A673 (cell line): ENCODE measurements at regions not wholly inside any gene's neighbourhood (a gene's known extent, or its start where the extent isn't known, plus 50 kb on each side); places are given as distances from the start of the nearest gene placed in this dataset.

Experiments
- BruUV-seq: library from RNA; stranded (reverse); fragments of 400-500 nt; replicated peaks from 2 replicates; lab custom pipeline; 2021; lab: Mats Ljungman, UMichigan
- CTCF ChIA-PET: fragments of 300-600 bp; sonication (Branson Sonifier 250); formaldehyde crosslinking; loops from one replicate; lab custom pipeline; 2022; ENCODE audit warnings: antibody characterized with exemption; lab: Charles Lee
- POLR2A ChIA-PET: fragments of 300-600 bp; sonication (Branson Sonifier 250); formaldehyde crosslinking; loops from one replicate; lab custom pipeline; 2022; ENCODE audit warnings: antibody characterized with exemption; ENCODE audit not compliant: low non-redundant PET; lab: Charles Lee
- DNase-seq: peaks from one replicate; pipeline ENCODE4 v3.0.0-alpha.2; 2015; ENCODE audit warnings: low spot score
- H3K27ac ChIP-seq: fragments of 200-600 bp; sonication (generic); 2 replicates; pipeline ENCODE4 v1.5.1; 2016; ENCODE audit warnings: mixed run types, low read depth, mild to moderate bottlenecking, mixed read lengths, antibody characterized with exemption, low read length; ENCODE audit not compliant: poor library complexity, severe bottlenecking
- H3K27me3 ChIP-seq: fragments of 200-600 bp; sonication (generic); replicated peaks from 2 replicates; pipeline ENCODE4 v1.6.1; 2017; ENCODE audit warnings: mixed run types, low read depth, mild to moderate bottlenecking, mixed read lengths, antibody characterized with exemption, low read length; ENCODE audit not compliant: insufficient read depth, poor library complexity
- H3K36me3 ChIP-seq: fragments of 200-600 bp; sonication (generic); 2 replicates; pipeline ENCODE4 v1.6.1; 2016; ENCODE audit warnings: mixed run types, mild to moderate bottlenecking, mixed read lengths, antibody characterized with exemption, low read length; ENCODE audit not compliant: insufficient read depth, poor library complexity, severe bottlenecking
- H3K4me1 ChIP-seq: fragments of 200-600 bp; sonication (generic); 2 replicates; pipeline ENCODE4 v1.6.1; 2017; ENCODE audit warnings: mixed run types, mild to moderate bottlenecking, mixed read lengths, antibody characterized with exemption, low read length; ENCODE audit not compliant: insufficient read depth, poor library complexity, severe bottlenecking
- H3K4me3 ChIP-seq: fragments of 200-600 bp; sonication (generic); 2 replicates; pipeline ENCODE4 v1.5.1; 2016; ENCODE audit warnings: low read depth, mixed run types, mild to moderate bottlenecking, mixed read lengths, low read length; ENCODE audit not compliant: poor library complexity, severe bottlenecking
- H3K9me3 ChIP-seq: fragments of 200-600 bp; sonication (generic); 2 replicates; pipeline ENCODE4 v1.6.1; 2016; ENCODE audit warnings: mixed run types, low read depth, mild to moderate bottlenecking, mixed read lengths, antibody characterized with exemption, low read length; ENCODE audit not compliant: poor library complexity, severe bottlenecking
- EZH2 ChIP-seq: fragments of 200-600 bp; sonication (generic); IDR thresholded peaks from 2 replicates; pipeline ENCODE4 v1.6.1; 2017; ENCODE audit warnings: borderline replicate concordance, low read depth, mild to moderate bottlenecking, mixed read lengths, antibody characterized with exemption, low read length; ENCODE audit not compliant: poor library complexity, severe bottlenecking
- intact Hi-C: fragments of 100-400 bp; cut with micrococcal nuclease; formaldehyde crosslinking; loops from one replicate; pipeline ENCODE4 v1.10.0; 2022; ENCODE audit not compliant: unreplicated experiment
- TF ChIP-seq, protein P1 (sequence below): fragments of 300-800, 200-600 bp; sonication (generic); conservative IDR thresholded peaks from 2 replicates; pipeline ENCODE4 v1.5.1; 2017; ENCODE audit warnings: low read depth, mild to moderate bottlenecking, antibody characterized with exemption, low read length, moderate library complexity, mixed read lengths

DNA sequence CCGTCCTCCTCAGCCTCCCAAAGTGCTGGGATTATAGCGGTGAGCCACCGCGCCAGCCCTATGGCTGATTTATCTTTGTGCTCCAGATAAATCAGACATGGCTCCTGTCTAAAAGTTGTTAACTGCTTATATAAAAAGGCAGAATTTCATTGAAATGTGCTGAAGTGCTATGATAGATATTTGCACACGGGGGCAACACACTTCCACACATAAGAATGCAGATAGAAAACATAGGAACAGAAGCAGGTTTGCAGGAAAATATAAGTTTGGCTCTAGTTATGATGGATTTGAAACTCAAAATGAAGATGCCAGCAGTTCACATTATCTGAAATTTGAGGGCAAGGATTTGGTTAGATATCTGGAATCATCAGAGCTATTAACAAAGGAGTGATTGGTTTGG is 163.1 kb upstream of the SLITRK2 start:
- no peak for TF ChIP-seq EZH2
- TF ChIP-seq, protein P1, sequence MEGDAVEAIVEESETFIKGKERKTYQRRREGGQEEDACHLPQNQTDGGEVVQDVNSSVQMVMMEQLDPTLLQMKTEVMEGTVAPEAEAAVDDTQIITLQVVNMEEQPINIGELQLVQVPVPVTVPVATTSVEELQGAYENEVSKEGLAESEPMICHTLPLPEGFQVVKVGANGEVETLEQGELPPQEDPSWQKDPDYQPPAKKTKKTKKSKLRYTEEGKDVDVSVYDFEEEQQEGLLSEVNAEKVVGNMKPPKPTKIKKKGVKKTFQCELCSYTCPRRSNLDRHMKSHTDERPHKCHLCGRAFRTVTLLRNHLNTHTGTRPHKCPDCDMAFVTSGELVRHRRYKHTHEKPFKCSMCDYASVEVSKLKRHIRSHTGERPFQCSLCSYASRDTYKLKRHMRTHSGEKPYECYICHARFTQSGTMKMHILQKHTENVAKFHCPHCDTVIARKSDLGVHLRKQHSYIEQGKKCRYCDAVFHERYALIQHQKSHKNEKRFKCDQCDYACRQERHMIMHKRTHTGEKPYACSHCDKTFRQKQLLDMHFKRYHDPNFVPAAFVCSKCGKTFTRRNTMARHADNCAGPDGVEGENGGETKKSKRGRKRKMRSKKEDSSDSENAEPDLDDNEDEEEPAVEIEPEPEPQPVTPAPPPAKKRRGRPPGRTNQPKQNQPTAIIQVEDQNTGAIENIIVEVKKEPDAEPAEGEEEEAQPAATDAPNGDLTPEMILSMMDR: no peak
- H3K27me3 ChIP-seq: no peaks in the 10 kb centered on the region
- intact Hi-C loops: no loop called here
- no peaks in the 10 kb centered on the region for H3K36me3 ChIP-seq
- CTCF ChIA-PET: no interaction called here
- H3K9me3 ChIP-seq: peaks cover 12% of the 10 kb centered on the region
- no peak for DNase-seq
- H3K4me3 ChIP-seq: no peak overlapping the region
- POLR2A ChIA-PET: no interaction called here
- no TSS peak for BruUV-seq
- H3K27ac ChIP-seq: no peak overlapping the region
- no peaks in the 10 kb centered on the region for H3K4me1 ChIP-seq

GRCh38 chrX:145673841-145674240 is 143.8 kb upstream of the SLITRK2 start:
- intact Hi-C loops: no loop called here
- no peak overlapping the region for H3K4me3 ChIP-seq
- no peaks in the 10 kb centered on the region for H3K36me3 ChIP-seq
- H3K9me3 ChIP-seq: peaks cover 4% of the 10 kb centered on the region
- H3K27me3 ChIP-seq: no peaks in the 10 kb centered on the region
- ChIA-PET CTCF (no interaction called here), POLR2A (no interaction called here)
- H3K27ac ChIP-seq: no peak overlapping the region
- H3K4me1 ChIP-seq: no peaks in the 10 kb centered on the region
- TF ChIP-seq, protein P1: no peak
- no peak for TF ChIP-seq EZH2
- no TSS peak for BruUV-seq
- no peak for DNase-seq

DNA sequence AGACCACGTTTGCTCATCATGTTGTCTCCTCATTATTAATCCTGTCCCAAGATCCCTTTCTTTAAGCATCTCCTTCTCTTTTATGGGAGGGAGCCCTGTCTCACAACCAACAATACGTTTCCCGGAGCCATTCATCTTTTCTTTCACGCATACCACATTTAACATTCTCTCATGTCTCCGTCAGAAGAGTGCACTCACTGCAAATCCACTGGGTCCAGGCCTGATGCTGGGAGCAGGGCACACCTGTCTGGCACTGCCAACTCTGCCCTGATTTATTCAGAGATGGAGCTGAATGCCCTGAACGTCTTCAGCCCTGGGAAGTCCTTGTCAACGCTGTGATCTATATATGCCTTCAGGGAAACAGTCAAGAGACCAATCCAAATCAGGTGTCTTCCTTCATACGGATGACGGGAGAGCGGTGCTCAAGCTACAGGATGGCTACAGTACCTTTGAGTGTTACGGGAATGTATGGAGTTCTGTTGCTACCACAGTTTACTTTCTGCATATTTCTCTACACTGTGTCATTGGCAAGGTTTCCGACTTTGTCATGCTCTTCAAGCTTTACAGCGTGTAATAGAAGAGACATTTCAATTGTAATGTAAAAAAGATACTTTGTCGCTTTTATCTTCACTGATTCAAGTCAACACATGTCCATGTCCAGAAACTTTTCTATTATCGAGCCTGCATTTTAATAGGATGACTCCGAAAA is 140.4 kb upstream of the SLITRK2 start:
- intact Hi-C loops: no loop called here
- Histone ChIP-seq H3K9me3 (peaks cover 7% of the 10 kb centered on the region), H3K4me3 (no peak overlapping the region), H3K27me3 (no peaks in the 10 kb centered on the region), H3K4me1 (no peaks in the 10 kb centered on the region), H3K27ac (no peak overlapping the region), H3K36me3 (no peaks in the 10 kb centered on the region)
- DNase-seq: no peak
- POLR2A ChIA-PET: no interaction called here
- CTCF ChIA-PET: no interaction called here
- BruUV-seq: no TSS peak
- TF ChIP-seq, protein P1: no peak
- no peak for TF ChIP-seq EZH2
